GM19023 (cell line): ENCODE measurements at regions not wholly inside any gene's neighbourhood (a gene's known extent, or its start where the extent isn't known, plus 50 kb on each side); places are given as distances from the start of the nearest gene placed in this dataset.
"Not testable (repeated sequence)": the region's sequence is repeated elsewhere in the genome, so short reads cannot be mapped to it uniquely, and the experiment has no call there.

ENCODE experiments used
- ATAC-seq: cut with Tn5 transposase; IDR thresholded peaks from one replicate; pipeline ENCODE4 v1.9.1; 2021; ENCODE audit warnings: mild to moderate bottlenecking, moderate library complexity; ENCODE audit not compliant: unreplicated experiment

DNA sequence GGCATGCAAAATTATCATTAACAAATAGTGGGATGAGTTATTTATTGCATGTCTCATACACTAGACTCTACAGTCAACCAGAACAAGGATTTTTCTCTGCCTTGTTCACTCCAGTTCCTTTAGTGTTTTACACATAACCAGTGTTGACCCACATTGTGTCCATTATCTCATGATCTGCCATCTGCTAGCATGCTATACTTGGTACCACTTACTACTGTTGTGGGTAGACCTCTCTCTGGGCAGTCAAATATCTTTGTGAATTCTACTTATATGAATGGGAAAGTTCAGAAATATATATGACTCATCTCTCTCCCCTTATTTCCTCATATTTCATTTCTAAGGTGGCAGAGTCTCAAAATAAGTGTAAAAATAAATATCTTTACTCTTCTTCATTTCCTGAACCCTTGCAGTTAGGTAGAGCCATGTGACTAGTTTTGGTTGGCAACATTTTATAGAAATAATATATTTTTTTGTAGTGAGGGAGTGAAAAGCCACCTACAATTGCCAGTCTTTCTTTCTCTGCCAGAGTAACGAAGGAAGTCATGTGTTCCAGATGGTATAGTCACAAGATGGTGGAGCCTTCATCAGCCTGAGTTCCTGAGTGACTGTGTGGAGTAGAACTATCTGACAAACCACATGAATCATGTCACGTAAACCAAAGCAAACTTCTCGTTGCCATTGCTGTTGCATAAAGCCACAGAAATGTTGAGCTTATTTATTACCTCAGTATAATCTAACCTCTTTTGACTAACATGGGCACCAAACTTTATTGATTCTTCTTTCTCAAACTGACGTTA lies 704.0 kb downstream of the RNF144A start:
- ATAC-seq: no peak

DNA sequence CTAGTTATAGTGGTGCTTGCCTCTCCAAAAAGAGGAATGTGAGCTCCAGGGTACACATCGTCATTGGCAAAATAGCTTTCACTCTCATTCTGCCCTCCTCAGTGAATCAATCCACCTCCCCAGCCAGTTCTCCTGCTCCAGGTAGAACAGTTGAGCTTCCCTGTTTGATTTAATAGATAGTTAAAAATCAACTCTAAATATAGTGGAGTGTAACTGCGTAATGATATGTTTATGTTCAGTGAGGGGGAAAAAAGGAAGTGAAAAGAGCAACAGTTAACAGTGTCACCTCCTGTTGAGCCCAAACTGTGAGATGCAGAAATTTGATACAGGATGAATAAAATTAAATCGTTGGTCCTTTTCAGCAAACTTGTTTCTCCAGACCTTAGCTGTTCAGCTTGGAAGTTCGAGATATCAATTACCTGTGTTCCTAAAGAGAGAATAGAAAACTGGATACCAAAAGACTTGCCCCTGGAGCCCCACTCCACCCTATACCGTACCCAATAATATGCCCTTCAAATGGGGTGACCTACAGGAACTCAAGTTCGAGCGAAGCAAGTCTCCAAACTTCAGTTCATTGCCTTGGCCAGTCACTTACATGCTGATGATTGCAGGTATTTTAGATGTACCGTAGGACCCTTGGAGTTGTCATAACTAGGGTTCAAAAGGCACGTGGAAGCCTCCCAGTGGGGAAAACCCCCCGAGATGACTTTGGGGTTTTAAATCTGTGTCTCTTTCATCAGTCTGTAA lies 708.4 kb downstream of the RNF144A start:
- no peak for ATAC-seq

DNA sequence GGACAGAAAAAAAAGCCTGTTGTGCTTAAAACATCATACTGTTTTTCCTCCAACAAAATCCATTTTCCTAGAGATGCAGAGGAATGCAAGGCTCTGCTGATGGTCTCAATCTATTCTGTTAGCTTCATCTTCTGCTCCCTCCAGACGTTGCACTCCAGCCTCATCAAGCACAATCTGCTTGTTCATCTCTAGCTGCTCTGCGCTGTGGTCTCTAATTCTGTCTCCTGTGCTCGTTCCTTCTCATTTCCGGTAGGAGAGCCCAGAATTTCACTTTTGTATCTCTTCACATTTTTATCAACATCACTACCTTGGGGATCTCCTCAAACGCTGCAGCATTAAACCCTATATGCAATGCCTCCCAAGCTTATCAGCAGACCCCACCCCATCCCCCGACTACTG lies 708.9 kb downstream of the RNF144A start:
- no peak for ATAC-seq

DNA sequence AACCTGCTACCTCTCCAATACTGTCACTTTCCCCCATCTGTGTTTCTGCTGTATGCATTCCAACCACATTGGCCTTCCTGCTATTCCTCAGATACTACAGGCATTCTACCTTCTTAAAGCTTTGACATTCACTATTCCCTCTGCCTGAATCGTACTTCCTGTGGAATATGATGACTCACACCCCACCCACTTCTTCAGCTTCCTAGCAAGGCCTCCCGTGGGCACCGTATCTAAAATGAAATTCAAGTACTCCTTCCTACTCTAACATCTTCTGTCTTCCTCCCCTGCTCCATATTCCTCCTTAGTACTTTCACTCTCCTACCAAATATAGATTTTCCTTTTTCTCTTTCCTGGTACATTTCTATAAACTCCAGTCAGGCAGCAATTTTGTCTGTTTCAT lies 710.4 kb downstream of the RNF144A start:
- ATAC-seq: no peak

DNA sequence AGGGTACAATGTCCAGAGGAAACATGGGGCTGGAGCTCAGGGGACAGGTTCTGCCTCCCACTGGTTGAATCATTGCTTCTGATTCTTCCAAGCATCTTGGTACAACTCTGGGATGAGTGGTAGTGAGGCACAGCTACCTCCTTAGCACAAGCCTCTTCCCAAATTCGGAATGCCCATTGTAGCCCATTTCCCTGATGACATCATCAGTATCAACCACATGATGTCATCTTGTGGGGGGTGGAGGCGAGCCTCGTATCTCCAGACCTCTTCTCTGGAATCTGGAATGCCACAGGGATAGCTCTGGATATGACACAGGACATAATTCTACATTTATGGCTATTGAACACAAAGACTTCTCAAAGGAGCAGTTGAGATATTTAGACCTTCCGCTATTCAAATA lies 715.2 kb downstream of the RNF144A start:
- no peak for ATAC-seq

DNA sequence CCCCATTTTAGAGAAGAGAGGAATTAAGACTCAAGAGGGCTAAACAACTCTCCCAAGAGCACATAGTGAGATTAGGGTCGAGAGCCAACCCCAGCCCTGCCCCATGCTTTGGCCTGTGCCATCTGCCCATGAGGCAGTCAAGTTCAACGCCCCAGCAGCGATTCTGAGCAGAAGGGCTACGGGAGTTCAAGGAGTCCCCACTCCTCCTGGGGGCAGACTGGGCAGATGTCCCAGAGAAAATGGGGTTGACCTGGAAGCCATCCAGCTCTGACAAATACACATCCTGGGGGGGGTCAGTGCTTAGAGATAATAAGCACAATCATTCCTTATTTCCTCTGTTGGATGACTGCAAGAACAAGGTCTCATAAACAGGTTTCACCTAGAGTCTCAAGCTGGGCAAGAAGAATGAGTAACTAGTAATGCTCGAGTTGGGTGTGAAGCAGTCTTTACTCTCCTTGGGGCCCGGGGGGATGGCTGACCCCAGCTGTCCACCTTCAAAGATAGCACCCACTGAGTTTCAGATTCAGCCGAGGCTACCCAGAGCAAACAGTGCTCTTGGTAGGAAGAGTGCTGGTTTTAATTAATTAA lies 716.4 kb downstream of the RNF144A start:
- ATAC-seq: no peak

DNA sequence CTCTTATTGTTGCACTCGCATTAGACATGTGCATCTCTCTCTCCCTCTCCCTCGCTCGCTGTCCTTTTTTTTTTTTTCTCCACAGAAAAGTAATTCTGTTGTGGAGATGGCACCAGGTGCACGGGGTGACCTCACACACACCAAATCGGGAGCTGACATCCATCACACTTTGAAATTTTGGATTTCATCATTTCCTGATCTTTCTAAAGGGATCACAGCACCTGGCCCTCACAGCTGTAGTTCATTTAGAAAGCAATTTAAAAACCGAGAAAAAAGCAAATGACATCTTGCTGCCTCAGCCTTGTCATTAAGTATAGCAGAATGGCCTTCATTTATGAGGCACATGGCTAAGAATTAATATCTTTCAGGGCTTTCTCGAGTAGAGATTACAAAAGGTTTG lies 717.2 kb downstream of the RNF144A start:
- ATAC-seq: no peak

DNA sequence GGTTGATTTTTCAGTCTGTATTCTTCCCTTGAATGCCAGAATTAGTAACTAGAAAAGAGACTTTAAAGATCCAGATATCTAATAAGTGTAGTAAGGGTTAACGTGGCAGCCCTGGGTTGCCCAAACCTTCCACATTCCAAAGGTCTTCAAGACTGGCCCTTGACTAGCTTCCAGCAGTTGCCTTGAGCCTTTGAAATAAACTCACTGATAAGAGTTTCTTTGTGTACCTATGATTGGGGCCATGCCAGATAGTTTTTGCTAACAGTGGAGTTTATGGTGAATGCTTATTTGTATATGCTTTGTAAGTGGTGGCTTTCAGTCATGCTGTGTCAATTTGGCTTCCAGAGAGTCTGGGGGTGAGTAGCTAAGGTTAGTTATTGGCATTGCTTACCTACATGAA lies 722.3 kb downstream of the RNF144A start:
- ATAC-seq: no peak

DNA sequence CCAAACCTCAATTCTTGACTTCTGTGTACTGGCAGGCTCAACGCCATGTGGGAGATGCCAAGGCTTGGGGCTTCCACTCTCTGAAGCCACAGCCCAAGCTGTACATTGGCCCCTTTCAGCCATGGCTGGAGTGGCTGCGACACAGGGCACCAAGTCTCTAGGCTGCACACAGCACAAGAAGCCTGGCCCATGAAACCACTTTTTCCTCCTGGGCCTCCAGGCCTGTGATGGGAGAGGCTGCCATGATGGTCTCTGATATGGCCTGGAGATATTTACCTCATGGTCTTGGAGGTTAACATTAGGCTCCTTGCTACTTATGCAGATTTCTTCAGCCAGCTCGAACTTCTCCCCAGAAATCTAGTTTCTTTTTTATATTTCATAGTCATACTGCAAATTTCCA lies 724.1 kb downstream of the RNF144A start:
- not testable (repeated sequence) for ATAC-seq

DNA sequence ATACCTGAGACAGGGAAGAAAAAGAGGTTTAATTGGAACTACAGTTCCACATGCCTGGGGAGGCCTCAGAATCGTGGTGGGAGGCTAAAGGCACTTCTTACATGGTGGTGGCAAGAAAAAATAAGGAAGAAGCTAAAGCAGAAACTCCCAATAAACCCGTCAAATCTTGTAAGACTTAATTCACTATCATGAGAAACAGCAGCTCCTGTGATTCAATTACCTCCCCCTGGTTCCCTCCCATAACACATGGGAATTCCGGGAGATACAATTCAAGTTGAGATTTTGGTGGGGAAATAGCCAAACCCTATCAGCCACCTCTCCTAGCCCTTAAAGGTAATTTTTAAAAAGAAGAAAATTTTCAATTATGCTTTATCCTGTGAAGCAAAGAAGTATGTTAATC lies 728.8 kb downstream of the RNF144A start:
- no peak for ATAC-seq

DNA sequence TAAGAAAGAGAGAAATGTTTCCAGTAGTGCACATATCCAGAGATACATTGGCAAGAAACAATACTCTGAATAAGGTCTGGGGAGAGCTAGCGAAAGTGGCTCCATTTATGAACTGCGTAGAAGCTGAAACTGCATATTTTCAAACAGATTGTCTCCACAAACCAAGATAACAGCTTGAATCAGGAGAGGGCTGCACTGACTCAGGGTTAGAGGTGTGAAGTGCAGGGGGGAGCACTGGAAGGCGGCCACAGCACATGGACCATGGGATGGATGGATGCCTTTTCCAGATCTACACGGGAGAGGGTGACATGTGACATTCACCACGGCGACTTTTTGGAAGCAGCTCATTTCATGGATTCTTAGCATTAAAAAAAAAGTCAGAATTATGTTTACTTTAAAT lies 729.4 kb downstream of the RNF144A start:
- no peak for ATAC-seq

DNA sequence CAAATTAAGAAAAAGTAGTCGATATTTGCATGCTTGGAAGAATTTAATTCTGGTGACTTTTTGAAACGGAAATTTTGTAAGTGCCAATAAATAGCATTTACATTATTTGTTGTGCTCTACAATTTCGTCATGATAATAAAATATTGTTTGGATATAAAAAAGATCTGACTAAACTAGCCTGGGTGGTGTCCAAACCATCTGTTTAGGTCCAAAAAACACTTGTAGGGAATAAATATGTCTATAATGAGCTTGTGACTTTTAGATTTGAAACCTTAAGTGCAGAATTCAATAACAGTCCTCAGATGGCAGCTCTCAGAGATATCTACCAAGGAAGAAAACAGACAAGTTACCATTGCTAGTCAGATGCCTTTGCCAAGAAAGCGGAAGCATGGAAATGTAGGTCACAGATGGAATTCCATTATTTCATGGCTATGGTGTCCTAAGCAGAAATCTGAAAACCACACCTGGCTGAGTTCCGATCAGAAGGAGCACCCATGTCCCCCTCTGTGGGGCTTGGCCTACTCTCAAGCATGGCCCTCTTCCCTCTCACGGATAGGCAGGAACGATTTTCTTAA lies 731.1 kb downstream of the RNF144A start:
- ATAC-seq: no peak

DNA sequence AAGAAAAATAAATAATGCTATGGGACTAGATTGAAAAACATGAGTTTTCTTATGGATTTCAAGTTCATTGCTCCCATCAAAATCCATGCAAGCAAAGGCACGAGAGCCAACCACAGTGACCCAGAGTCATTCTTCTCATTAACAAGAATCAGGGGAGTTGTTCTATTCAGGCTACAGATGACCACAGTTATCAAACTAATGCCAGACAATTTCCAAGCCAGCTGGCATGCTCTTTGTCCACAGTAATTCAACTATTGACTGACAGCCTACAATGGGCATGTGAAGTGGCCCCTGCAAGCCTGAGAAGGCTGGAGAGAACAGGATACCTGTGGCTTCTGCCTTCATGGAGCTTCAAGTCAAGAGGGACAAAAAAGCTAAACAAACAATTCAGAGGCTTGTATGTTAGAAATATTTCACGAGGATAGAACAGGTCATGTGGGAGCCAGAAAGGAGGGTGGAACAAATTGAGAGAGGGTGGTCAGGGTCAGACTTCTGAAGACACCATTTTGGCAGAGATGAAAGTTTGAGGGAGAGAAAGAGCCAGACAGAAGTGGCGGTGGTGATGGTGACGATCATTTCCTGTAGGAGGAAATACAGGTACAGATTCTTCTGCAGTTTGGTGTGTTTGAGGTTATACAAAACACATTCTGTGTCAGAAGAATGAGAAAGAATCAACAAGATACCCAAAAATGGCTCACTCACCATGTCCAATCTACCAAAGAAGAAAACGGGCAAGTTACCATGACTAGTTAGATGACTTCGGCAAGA lies 732.4 kb downstream of the RNF144A start:
- no peak for ATAC-seq

DNA sequence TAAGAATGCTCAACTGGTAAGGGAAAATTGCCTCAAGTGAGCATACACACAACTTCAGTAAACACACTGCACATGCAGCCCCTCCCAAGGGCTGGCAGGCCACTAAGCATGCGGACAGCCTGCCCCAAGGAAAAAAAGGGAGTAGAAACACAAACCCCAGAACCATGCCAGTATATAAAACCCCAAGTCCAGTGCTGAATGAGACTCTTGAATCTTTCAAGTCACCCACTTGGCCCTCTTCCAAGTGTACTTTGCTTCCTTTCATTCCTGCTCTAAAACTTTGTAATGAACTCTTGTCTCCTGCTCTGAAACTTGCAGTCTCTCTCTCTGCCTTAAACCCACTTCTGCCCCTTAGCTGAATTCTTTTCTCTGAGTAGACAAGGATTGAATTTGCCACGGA lies 736.4 kb downstream of the RNF144A start:
- ATAC-seq: no peak

DNA sequence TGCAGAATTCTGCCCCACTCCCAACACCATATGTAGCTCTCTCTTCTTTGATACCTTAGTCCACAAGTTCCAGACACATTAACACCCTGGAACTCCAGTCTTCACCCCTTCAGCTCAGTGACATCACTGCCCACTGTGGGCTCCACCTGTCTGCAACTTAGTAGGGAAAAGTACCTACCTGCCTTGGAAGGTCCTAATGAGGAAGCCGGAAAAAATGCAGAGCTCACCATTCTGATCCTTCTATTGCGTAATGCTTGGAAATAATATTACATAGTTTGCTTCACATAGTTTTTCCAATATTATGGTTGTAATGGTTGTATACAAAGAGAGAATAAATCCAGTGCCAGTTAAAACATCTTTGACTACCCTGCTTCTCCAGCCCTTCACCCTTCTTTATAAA lies 738.4 kb downstream of the RNF144A start:
- ATAC-seq: no peak

DNA sequence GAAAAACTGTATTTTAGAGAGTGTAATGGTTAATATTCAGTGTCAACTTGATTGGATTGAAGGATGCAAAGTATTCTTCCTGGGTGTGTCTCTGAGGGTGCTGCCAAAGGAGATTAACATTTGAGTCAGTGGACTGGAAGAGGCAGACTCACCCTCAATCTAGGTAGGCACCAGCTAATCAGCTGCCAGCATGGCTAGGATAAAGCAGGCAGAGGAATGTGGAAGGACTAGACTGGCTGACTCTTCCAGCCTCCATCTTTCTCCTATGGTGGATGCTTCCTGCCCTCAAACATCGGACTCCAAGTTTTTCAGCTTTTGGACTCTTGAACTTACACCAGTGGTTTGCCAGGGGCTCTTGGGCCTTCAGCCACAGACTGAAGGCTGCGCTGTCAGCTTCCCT lies 740.3 kb downstream of the RNF144A start:
- not testable (repeated sequence) for ATAC-seq

DNA sequence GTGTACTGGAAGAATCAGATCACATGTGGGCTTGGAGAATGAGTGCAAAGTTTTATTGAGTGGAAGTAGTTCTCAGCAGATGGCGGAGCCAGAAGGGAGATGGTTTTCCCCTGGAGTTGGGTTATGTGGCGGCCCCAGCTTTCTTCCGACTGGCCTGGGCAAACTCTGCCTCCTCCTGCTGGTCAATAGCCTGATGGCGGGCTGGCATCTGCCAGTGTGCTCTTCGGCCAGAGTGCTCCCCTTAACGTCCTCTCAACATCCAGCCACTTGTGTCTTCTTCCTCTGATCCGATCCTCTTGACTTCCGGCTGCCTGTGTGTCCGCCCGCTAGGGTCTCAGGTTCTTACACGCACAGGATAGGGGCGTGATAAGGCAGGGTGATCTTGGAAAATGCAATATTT lies 741.3 kb downstream of the RNF144A start:
- no peak for ATAC-seq

DNA sequence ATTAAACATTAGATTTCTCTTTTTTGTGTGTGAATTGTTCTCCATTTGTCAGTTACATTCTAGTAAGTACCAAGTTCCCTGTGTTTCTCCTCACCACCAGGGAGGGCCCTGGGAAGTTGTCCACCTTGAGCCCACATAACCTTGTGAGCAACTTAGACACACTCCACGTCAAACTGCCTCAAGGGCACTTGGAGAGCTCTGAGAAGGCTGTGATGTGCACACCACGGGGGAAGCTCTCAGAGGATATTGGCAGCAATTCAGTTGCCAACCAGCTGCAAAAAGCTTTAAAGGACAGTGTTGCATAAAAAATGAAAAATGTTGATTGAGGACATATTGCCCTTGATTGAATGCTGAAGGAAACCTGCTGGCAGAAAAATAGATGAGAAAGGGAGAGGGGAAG lies 743.6 kb downstream of the RNF144A start:
- no peak for ATAC-seq

DNA sequence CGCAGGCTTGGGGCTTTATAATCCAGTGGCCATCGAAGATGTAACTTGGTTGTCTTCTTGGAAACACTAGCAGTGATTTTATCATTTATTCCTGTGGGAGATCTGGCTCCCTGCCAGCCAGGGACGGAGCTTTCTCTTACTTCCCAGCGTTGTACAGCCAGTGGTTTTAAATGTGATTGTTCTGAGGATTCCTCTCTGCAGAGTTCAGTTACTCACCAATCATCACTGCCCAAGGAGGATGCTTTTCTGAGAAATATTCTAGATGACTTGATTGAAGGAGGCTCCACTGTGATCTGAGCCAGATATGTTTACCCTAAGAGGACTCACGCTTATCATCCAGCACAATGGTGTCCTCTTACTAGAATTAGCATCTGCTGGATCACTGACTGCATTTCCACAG lies 744.3 kb downstream of the RNF144A start:
- ATAC-seq: no peak

DNA sequence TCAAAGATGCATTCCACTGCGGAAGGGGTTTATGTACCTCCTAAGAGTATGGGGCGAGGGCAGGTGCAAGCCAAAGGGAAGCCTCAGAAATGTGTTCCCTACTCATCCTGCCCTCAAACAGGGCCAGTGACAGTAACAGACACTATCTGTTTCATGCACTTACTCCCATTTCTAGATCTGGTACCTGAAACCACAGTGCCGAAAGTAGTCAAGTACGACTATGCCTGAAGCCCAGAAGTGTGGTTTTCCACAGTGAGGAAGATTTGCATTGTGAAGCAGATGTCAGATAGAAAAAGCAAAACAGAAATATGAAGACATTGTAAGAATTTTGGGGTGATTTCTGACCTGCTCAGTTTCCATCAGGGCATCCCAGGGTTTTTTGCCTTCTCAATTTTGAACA lies 748.7 kb downstream of the RNF144A start:
- no peak for ATAC-seq
